ENCODE measurements at regions not wholly inside any gene's neighbourhood (a gene's known extent, or its start where the extent isn't known, plus 50 kb on each side); places are given as distances from the start of the nearest gene placed in this dataset.

GRCh38 chr5:52173133-52173532 lies 614.6 kb upstream of the ITGA1 start:
- no peak for TF ChIP-seq POU2F2 (IDR thresholded peaks at IDR 0.05; ENCODE audit: low read depth, low read length)
- TF ChIP-seq POLR2A (IDR thresholded peaks at IDR 0.05; ENCODE audit: low read depth, low read length) = no peak
- DNase-seq (ENCODE audit: insufficient read length, low spot score) (no peak), FAIRE-seq (no peak)

- TF ChIP-seq PAX5 (IDR thresholded peaks at IDR 0.05; ENCODE audit: insufficient read depth, low read length, severe bottlenecking) (no peak), TAF1 (IDR thresholded peaks at IDR 0.05; ENCODE audit: low read depth, low read length) (no peak), POU2F2 (IDR thresholded peaks at IDR 0.05; ENCODE audit: low read depth, low read length) (no peak), SPI1 (IDR thresholded peaks at IDR 0.05; ENCODE audit: low read depth, low read length) (no peak), POLR2AphosphoS5 (IDR thresholded peaks at IDR 0.05; ENCODE audit: low read depth, low read length) (no peak), POLR2A (IDR thresholded peaks at IDR 0.05; ENCODE audit: low read depth, low read length) (no peak)
- no peak for FAIRE-seq
Measured at GRCh38 chr5:52177193-52177592, 610.5 kb upstream of the ITGA1 start.

GRCh38 chr5:52181403-52181802 lies 606.3 kb upstream of the ITGA1 start:
- DNase-seq (ENCODE audit: insufficient read length, low spot score) = no peak
- TF ChIP-seq POU2F2 (IDR thresholded peaks at IDR 0.05; ENCODE audit: low read depth, low read length) = no peak
- TF ChIP-seq PAX5 (IDR thresholded peaks at IDR 0.05; ENCODE audit: insufficient read depth, low read length, severe bottlenecking) = no peak
- no peak for TF ChIP-seq TAF1 (IDR thresholded peaks at IDR 0.05; ENCODE audit: low read depth, low read length)
- no peak for TF ChIP-seq POLR2A (IDR thresholded peaks at IDR 0.05; ENCODE audit: low read depth, low read length)
- TF ChIP-seq SPI1 (IDR thresholded peaks at IDR 0.05; ENCODE audit: low read depth, low read length) = no peak
- no peak for TF ChIP-seq POLR2AphosphoS5 (IDR thresholded peaks at IDR 0.05; ENCODE audit: low read depth, low read length)
- no peak for FAIRE-seq

More at GRCh38 chr5:52177193-52177592, 610.5 kb upstream of the ITGA1 start:
- no peak for DNase-seq (ENCODE audit: insufficient read length, low spot score)

GRCh38 chr5:52190737-52191136 lies 597.0 kb upstream of the ITGA1 start:
- FAIRE-seq (no peak), DNase-seq (ENCODE audit: insufficient read length, low spot score) (no peak)
- TF ChIP-seq PAX5 (IDR thresholded peaks at IDR 0.05; ENCODE audit: insufficient read depth, low read length, severe bottlenecking) (no peak), SPI1 (IDR thresholded peaks at IDR 0.05; ENCODE audit: low read depth, low read length) (no peak), POU2F2 (IDR thresholded peaks at IDR 0.05; ENCODE audit: low read depth, low read length) (no peak), POLR2A (IDR thresholded peaks at IDR 0.05; ENCODE audit: low read depth, low read length) (no peak), TAF1 (IDR thresholded peaks at IDR 0.05; ENCODE audit: low read depth, low read length) (no peak), POLR2AphosphoS5 (IDR thresholded peaks at IDR 0.05; ENCODE audit: low read depth, low read length) (no peak)

DNA sequence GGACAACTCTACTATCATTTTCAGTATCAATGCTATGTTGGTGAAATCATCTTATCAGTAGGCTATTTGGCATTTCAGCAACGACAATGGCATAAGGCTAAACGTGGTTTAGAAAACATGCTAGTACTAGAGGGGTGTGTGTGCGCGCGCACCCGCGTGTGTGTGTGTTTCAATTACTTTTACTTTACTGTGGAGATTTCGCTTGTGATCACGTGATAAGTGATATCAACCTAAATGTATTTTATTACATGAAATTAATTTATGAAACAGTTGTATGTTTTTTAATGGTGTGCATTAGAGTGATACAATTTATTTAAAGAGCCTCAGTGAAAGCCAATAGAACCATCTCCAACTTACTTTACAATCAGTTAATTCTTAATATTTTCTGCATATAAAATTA lies 587.9 kb upstream of the ITGA1 start:
- FAIRE-seq = no peak
- DNase-seq (ENCODE audit: insufficient read length, low spot score) = no peak
- TF ChIP-seq POLR2AphosphoS5 (IDR thresholded peaks at IDR 0.05; ENCODE audit: low read depth, low read length) = no peak
- TF ChIP-seq POU2F2 (IDR thresholded peaks at IDR 0.05; ENCODE audit: low read depth, low read length) = no peak
- TF ChIP-seq TAF1 (IDR thresholded peaks at IDR 0.05; ENCODE audit: low read depth, low read length) = no peak
- no peak for TF ChIP-seq POLR2A (IDR thresholded peaks at IDR 0.05; ENCODE audit: low read depth, low read length)
- no peak for TF ChIP-seq SPI1 (IDR thresholded peaks at IDR 0.05; ENCODE audit: low read depth, low read length)
- TF ChIP-seq PAX5 (IDR thresholded peaks at IDR 0.05; ENCODE audit: insufficient read depth, low read length, severe bottlenecking) = no peak

GRCh38 chr5:52202256-52202655 lies 585.5 kb upstream of the ITGA1 start:
- TF ChIP-seq PAX5 (IDR thresholded peaks at IDR 0.05; ENCODE audit: insufficient read depth, low read length, severe bottlenecking) (no peak), POLR2AphosphoS5 (IDR thresholded peaks at IDR 0.05; ENCODE audit: low read depth, low read length) (no peak), POLR2A (IDR thresholded peaks at IDR 0.05; ENCODE audit: low read depth, low read length) (no peak), POU2F2 (IDR thresholded peaks at IDR 0.05; ENCODE audit: low read depth, low read length) (no peak), TAF1 (IDR thresholded peaks at IDR 0.05; ENCODE audit: low read depth, low read length) (no peak), SPI1 (IDR thresholded peaks at IDR 0.05; ENCODE audit: low read depth, low read length) (no peak)
- DNase-seq (ENCODE audit: insufficient read length, low spot score) (no peak), FAIRE-seq (no peak)

GRCh38 chr5:52204310-52204709 lies 583.4 kb upstream of the ITGA1 start:
- no peak for TF ChIP-seq TAF1 (IDR thresholded peaks at IDR 0.05; ENCODE audit: low read depth, low read length)
- no peak for TF ChIP-seq POU2F2 (IDR thresholded peaks at IDR 0.05; ENCODE audit: low read depth, low read length)
- TF ChIP-seq POLR2A (IDR thresholded peaks at IDR 0.05; ENCODE audit: low read depth, low read length) = no peak
- no peak for TF ChIP-seq POLR2AphosphoS5 (IDR thresholded peaks at IDR 0.05; ENCODE audit: low read depth, low read length)
- no peak for TF ChIP-seq PAX5 (IDR thresholded peaks at IDR 0.05; ENCODE audit: insufficient read depth, low read length, severe bottlenecking)
- no peak for TF ChIP-seq SPI1 (IDR thresholded peaks at IDR 0.05; ENCODE audit: low read depth, low read length)
- DNase-seq (ENCODE audit: insufficient read length, low spot score) (no peak), FAIRE-seq (no peak)
